HEK293T (cell line): ENCODE measurements at regions not wholly inside any gene's neighbourhood (a gene's known extent, or its start where the extent isn't known, plus 50 kb on each side); places are given as distances from the start of the nearest gene placed in this dataset.

Experiments
- ELF4 ChIP-seq: fragments of 450-650 bp; IDR thresholded peaks from 2 replicates; pipeline ENCODE4 v1.6.1; 2017; ENCODE audit warnings: antibody characterized with exemption
- L3MBTL2 ChIP-seq: fragments of 450-650 bp; conservative IDR thresholded peaks from 2 replicates; pipeline ENCODE4 v1.6.1; 2016; ENCODE audit warnings: mild to moderate bottlenecking
- SUZ12 ChIP-seq: fragments of 450-650 bp; IDR thresholded peaks from 2 replicates; pipeline ENCODE4 v1.6.1; 2016; ENCODE audit warnings: mild to moderate bottlenecking

DNA sequence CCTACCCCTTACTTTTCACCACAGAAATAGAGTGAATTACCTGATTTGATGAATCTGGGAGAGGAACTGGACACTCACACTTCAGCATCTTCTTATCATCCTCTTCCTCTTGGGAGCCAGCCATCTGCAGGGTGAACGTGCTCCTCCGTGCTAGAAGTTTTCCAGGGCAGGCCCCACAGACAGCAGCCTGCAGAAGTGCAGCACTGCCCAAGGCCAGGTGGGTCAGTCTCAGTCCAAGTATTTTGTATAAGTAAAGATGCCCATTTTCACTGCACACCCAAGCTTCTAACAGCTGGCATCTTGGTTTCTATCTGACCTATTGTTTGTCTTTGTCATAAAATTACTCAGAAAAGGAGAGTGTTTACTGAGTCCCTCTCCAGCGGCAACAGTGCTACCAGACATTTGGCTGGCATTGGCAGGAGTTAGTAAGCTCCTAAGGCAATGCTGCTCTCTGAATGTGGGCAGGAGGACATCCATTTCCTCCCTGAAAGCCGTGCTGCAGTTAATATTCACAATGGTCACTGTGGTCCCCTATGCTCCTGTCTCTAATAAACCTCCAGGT, 222.6 kb upstream of the CTAGE1 start:
- TF ChIP-seq L3MBTL2 (no peak), ELF4 (no peak), SUZ12 (no peak)
